ENCODE measurements at regions not wholly inside any gene's neighbourhood (a gene's known extent, or its start where the extent isn't known, plus 50 kb on each side); places are given as distances from the start of the nearest gene placed in this dataset.

- no peak overlapping the region for H3K9ac ChIP-seq (ENCODE audit: low read depth, low read length, poor library complexity, severe bottlenecking)
- TF ChIP-seq EZH2phosphoT487 (IDR thresholded peaks at IDR 0.05; ENCODE audit: borderline replicate concordance) (no peak), CTCF (conservative IDR thresholded peaks at IDR 0.05; ENCODE audit: low read length) (no peak)
- no peaks in the 10 kb centered on the region for H3F3A ChIP-seq (ENCODE audit: low read depth)
- no peaks in the 10 kb centered on the region for H4K20me1 ChIP-seq (ENCODE audit: insufficient read depth, low read length, poor library complexity, severe bottlenecking)
- no peaks in the 10 kb centered on the region for H3K27me3 ChIP-seq (ENCODE audit: insufficient read depth, low read length, poor library complexity, severe bottlenecking)
- H3K4me1 ChIP-seq (ENCODE audit: insufficient read depth, low read length, poor library complexity, severe bottlenecking): no peaks in the 10 kb centered on the region
- H3K36me3 ChIP-seq (ENCODE audit: insufficient read depth, low read length): no peaks in the 10 kb centered on the region
- H2AFZ ChIP-seq (ENCODE audit: low read length): no peak overlapping the region
- H3K9me3 ChIP-seq (ENCODE audit: insufficient read depth, low read depth, low read length): no peaks in the 10 kb centered on the region; the same call in 1 of the 2 replicates
- H3K9me2 ChIP-seq (replicated peaks; ENCODE audit: low read depth, low read length): no peaks in the 10 kb centered on the region
- no peaks in the 10 kb centered on the region for H3K79me2 ChIP-seq (ENCODE audit: insufficient read depth, low read length)
- H3K4me2 ChIP-seq (ENCODE audit: low read depth, low read length, poor library complexity, severe bottlenecking): no peak overlapping the region
- H3K4me3 ChIP-seq (ENCODE audit: low read length, poor library complexity, severe bottlenecking): no peak overlapping the region
Measured at GRCh38 chr2:88296247-88296646, 126.1 kb downstream of the THNSL2 start.

- Histone ChIP-seq H3K4me1 (ENCODE audit: insufficient read depth, low read length, poor library complexity, severe bottlenecking) (no peaks in the 10 kb centered on the region), H3K9me2 (replicated peaks; ENCODE audit: low read depth, low read length) (no peaks in the 10 kb centered on the region), H3K27me3 (ENCODE audit: insufficient read depth, low read length, poor library complexity, severe bottlenecking) (no peaks in the 10 kb centered on the region), H3K36me3 (ENCODE audit: insufficient read depth, low read length) (no peaks in the 10 kb centered on the region), H4K20me1 (ENCODE audit: insufficient read depth, low read length, poor library complexity, severe bottlenecking) (no peaks in the 10 kb centered on the region), H3K4me2 (ENCODE audit: low read depth, low read length, poor library complexity, severe bottlenecking) (no peak overlapping the region), H3K79me2 (ENCODE audit: insufficient read depth, low read length) (no peaks in the 10 kb centered on the region), H3F3A (ENCODE audit: low read depth) (no peaks in the 10 kb centered on the region), H3K4me3 (ENCODE audit: low read length, poor library complexity, severe bottlenecking) (no peak overlapping the region), H3K9ac (ENCODE audit: low read depth, low read length, poor library complexity, severe bottlenecking) (no peak overlapping the region), H2AFZ (ENCODE audit: low read length) (no peak overlapping the region), H3K9me3 (ENCODE audit: insufficient read depth, low read depth, low read length) (no peaks in the 10 kb centered on the region)
- TF ChIP-seq CTCF (conservative IDR thresholded peaks at IDR 0.05; ENCODE audit: low read length) (no peak), EZH2phosphoT487 (IDR thresholded peaks at IDR 0.05; ENCODE audit: borderline replicate concordance) (no peak)
Measured at GRCh38 chr2:88283886-88284592, 113.9 kb downstream of the THNSL2 start.

- H3K9me3 ChIP-seq (ENCODE audit: insufficient read depth, low read depth, low read length): no peaks in the 10 kb centered on the region
- no peak overlapping the region for H3K4me2 ChIP-seq (ENCODE audit: low read depth, low read length, poor library complexity, severe bottlenecking)
- no peaks in the 10 kb centered on the region for H3K79me2 ChIP-seq (ENCODE audit: insufficient read depth, low read length)
- H3K4me3 ChIP-seq (ENCODE audit: low read length, poor library complexity, severe bottlenecking): no peak overlapping the region
- H3K27me3 ChIP-seq (ENCODE audit: insufficient read depth, low read length, poor library complexity, severe bottlenecking): no peaks in the 10 kb centered on the region
- H2AFZ ChIP-seq (ENCODE audit: low read length): no peak overlapping the region
- TF ChIP-seq CTCF (conservative IDR thresholded peaks at IDR 0.05; ENCODE audit: low read length) (no peak), EZH2phosphoT487 (IDR thresholded peaks at IDR 0.05; ENCODE audit: borderline replicate concordance) (no peak)
- H3K4me1 ChIP-seq (ENCODE audit: insufficient read depth, low read length, poor library complexity, severe bottlenecking): no peaks in the 10 kb centered on the region
- no peaks in the 10 kb centered on the region for H3F3A ChIP-seq (ENCODE audit: low read depth)
- H4K20me1 ChIP-seq (ENCODE audit: insufficient read depth, low read length, poor library complexity, severe bottlenecking): no peaks in the 10 kb centered on the region
- no peaks in the 10 kb centered on the region for H3K36me3 ChIP-seq (ENCODE audit: insufficient read depth, low read length)
- no peaks in the 10 kb centered on the region for H3K9me2 ChIP-seq (replicated peaks; ENCODE audit: low read depth, low read length)
- H3K9ac ChIP-seq (ENCODE audit: low read depth, low read length, poor library complexity, severe bottlenecking): no peak overlapping the region
Measured at GRCh38 chr2:88281302-88282217, 111.4 kb downstream of the THNSL2 start.
